ENCODE measurements at regions not wholly inside any gene's neighbourhood (a gene's known extent, or its start where the extent isn't known, plus 50 kb on each side); places are given as distances from the start of the nearest gene placed in this dataset.

GRCh38 chr15:89421219-89421618 lies 75.2 kb downstream of the RHCG start:
- DNase-seq (ENCODE audit: low spot score) = no peak

- DNase-seq (ENCODE audit: low spot score) = peak; percentile 27
Measured at GRCh38 chr15:89419370-89419984, 76.9 kb downstream of the RHCG start.

GRCh38 chr15:89417206-89417725 lies 79.1 kb downstream of the RHCG start:
- no peak for DNase-seq (ENCODE audit: low spot score)

- peak; percentile 72 for DNase-seq (ENCODE audit: low spot score)
Measured at GRCh38 chr15:89416339-89417183, 79.8 kb downstream of the RHCG start.

- no peak for DNase-seq (ENCODE audit: low spot score)
Measured at GRCh38 chr15:89414571-89414970, 79.9 kb upstream of the POLG start.

- no peak for DNase-seq (ENCODE audit: low spot score)
Measured at GRCh38 chr15:89413877-89414276, 79.3 kb upstream of the POLG start.

GRCh38 chr15:89412905-89413411 lies 78.3 kb upstream of the POLG start:
- DNase-seq (ENCODE audit: low spot score) = no peak

- no peak for DNase-seq (ENCODE audit: low spot score)
Measured at GRCh38 chr15:89410039-89410435, 75.4 kb upstream of the POLG start.

GRCh38 chr15:89409184-89410038 lies 74.8 kb upstream of the POLG start:
- no peak for DNase-seq (ENCODE audit: low spot score)

- no peak for DNase-seq (ENCODE audit: low spot score)
Measured at GRCh38 chr15:89408372-89409183, 74.0 kb upstream of the POLG start.

- DNase-seq (ENCODE audit: low spot score) = no peak
Measured at GRCh38 chr15:89406940-89407607, 72.5 kb upstream of the POLG start.

- no peak for DNase-seq (ENCODE audit: low spot score)
Measured at GRCh38 chr15:89406218-89406939, 71.8 kb upstream of the POLG start.

GRCh38 chr15:89405494-89405893 lies 70.9 kb upstream of the POLG start:
- no peak for DNase-seq (ENCODE audit: low spot score)

- no peak for DNase-seq (ENCODE audit: low spot score)
Measured at GRCh38 chr15:89404023-89404422, 69.4 kb upstream of the POLG start.

- no peak for DNase-seq (ENCODE audit: low spot score)
Measured at GRCh38 chr15:89402518-89402805, 67.8 kb upstream of the POLG start.

GRCh38 chr15:89401631-89402517 lies 67.2 kb upstream of the POLG start:
- no peak for DNase-seq (ENCODE audit: low spot score)

GRCh38 chr15:89400782-89401545 lies 66.3 kb upstream of the POLG start:
- no peak for DNase-seq (ENCODE audit: low spot score)

- no peak for DNase-seq (ENCODE audit: low spot score)
Measured at GRCh38 chr15:89400116-89400781, 65.6 kb upstream of the POLG start.

Measured in LoVo (cell line).